GM23338 (cell line): ENCODE measurements at regions not wholly inside any gene's neighbourhood (a gene's known extent, or its start where the extent isn't known, plus 50 kb on each side); places are given as distances from the start of the nearest gene placed in this dataset.

Experiments used
- ATAC-seq: fragments of 200-7000 bp; cut with Tn5 transposase; 3 replicates; pipeline ENCODE4 v1.9.1; 2020
- DNase-seq: peaks from one replicate; pipeline ENCODE4 v3.0.0-alpha.2; 2015; ENCODE audit warnings: low spot score
- H2AFZ ChIP-seq: fragments of 200-600 bp; sonication (generic); 2 replicates; pipeline ENCODE4 v1.8.0; 2016; ENCODE audit warnings: antibody characterized with exemption, mild to moderate bottlenecking, moderate library complexity
- H3F3A ChIP-seq: fragments of 200-600 bp; sonication (generic); replicated peaks from 2 replicates; pipeline ENCODE4 v1.8.0; 2017; ENCODE audit warnings: antibody characterized with exemption, mixed run types, low read depth
- H3K27ac ChIP-seq: fragments of 200-600 bp; sonication (generic); 2 replicates; pipeline ENCODE4 v1.6.1; 2016; ENCODE audit warnings: low read depth
- H3K27me3 ChIP-seq: fragments of 200-600 bp; sonication (generic); 2 replicates; pipeline ENCODE4 v1.8.0; 2016; ENCODE audit warnings: mild to moderate bottlenecking, mixed run types, moderate library complexity; ENCODE audit not compliant: insufficient read depth
- H3K36me3 ChIP-seq: fragments of 200-600 bp; sonication (generic); 2 replicates; pipeline ENCODE4 v1.8.0; 2016; ENCODE audit warnings: mild to moderate bottlenecking; ENCODE audit not compliant: insufficient read depth
- H3K4me1 ChIP-seq: fragments of 200-600 bp; sonication (generic); 2 replicates; pipeline ENCODE4 v1.8.0; 2016; ENCODE audit warnings: mild to moderate bottlenecking, moderate library complexity; ENCODE audit not compliant: insufficient read depth
- H3K4me2 ChIP-seq: fragments of 200-600 bp; sonication (generic); 2 replicates; pipeline ENCODE4 v1.7.1; 2017; ENCODE audit warnings: mixed run types
- H3K4me3 ChIP-seq: fragments of 200-600 bp; sonication (generic); 2 replicates; pipeline ENCODE4 v1.6.1; 2016; ENCODE audit warnings: mixed run types
- H3K79me2 ChIP-seq: fragments of 200-600 bp; sonication (generic); replicated peaks from 2 replicates; pipeline ENCODE4 v1.8.0; 2017; ENCODE audit warnings: mild to moderate bottlenecking; ENCODE audit not compliant: insufficient read depth
- H3K9me2 ChIP-seq: fragments of 200-600 bp; sonication (generic); 2 replicates; pipeline ENCODE4 v1.8.0; 2017; ENCODE audit not compliant: insufficient read depth
- H4K20me1 ChIP-seq: fragments of 200-600 bp; sonication (generic); replicated peaks from 2 replicates; pipeline ENCODE4 v1.8.0; 2017; ENCODE audit warnings: mild to moderate bottlenecking; ENCODE audit not compliant: insufficient read depth
- H3K27ac Mint-ChIP-seq: 2 replicates; pipeline ENCODE4 v1.8.0; 2020; ENCODE audit warnings: inconsistent platforms, mild to moderate bottlenecking, moderate library complexity, mixed read lengths
- H3K27me3 Mint-ChIP-seq: 3 replicates; pipeline ENCODE4 v1.8.0; 2022; ENCODE audit warnings: low read depth, mild to moderate bottlenecking, moderate library complexity, mixed read lengths, inconsistent platforms; ENCODE audit not compliant: insufficient read depth, poor library complexity
- H3K36me3 Mint-ChIP-seq: 3 replicates; pipeline ENCODE4 v1.8.0; 2021; ENCODE audit warnings: low read depth, mild to moderate bottlenecking, inconsistent platforms, moderate library complexity, mixed read lengths
- H3K4me1 Mint-ChIP-seq: 3 replicates; pipeline ENCODE4 v1.8.0; 2020; ENCODE audit warnings: mild to moderate bottlenecking, inconsistent platforms, mixed read lengths
- H3K4me3 Mint-ChIP-seq: 3 replicates; pipeline ENCODE4 v1.8.0; 2021; ENCODE audit warnings: moderate library complexity, mild to moderate bottlenecking, inconsistent platforms, mixed read lengths
- H3K9me3 Mint-ChIP-seq: 3 replicates; pipeline ENCODE4 v1.8.0; 2020; ENCODE audit warnings: moderate library complexity, mild to moderate bottlenecking, inconsistent platforms, mixed read lengths
- CTCF ChIP-seq, 2 experiments: fragments of 200-600 bp in 1 of 2; sonication (generic) in 1 of 2; conservative IDR thresholded peaks; 2 replicates each; pipeline versions ENCODE4 v1.5.1 to v1.6.1; 2016 to 2017; ENCODE audit warnings: antibody characterized with exemption in 2 of 2, low read depth in 2 of 2, mild to moderate bottlenecking in 2 of 2, moderate library complexity in 1 of 2
- ZNF462 ChIP-seq: fragments of 250-450 bp; sonication (Bioruptor Pico); IDR thresholded peaks from 2 replicates; pipeline ENCODE4 v1.5.0; 2020; ENCODE audit warnings: mild to moderate bottlenecking, moderate library complexity

GRCh38 chr12:18878676-18879180 lies 140.8 kb downstream of the CAPZA3 start (continued):
- TF ChIP-seq ZNF462 (CRISPR knock-in tag) (no peak), CTCF (conservative IDR thresholded peaks at IDR 0.05; ENCODE audit: low read depth in 2 of 2) (no peak)

- peaks cover 9% of the 10 kb centered on the region; the same call in 2 of the 3 replicates for H3K9me3 Mint-ChIP-seq
- H3K4me3 Mint-ChIP-seq, result no peak overlapping the region
- peak overlapping the region; percentile 63 for H2AFZ ChIP-seq
- H3K9me2 ChIP-seq, result peaks cover 15% of the 10 kb centered on the region
- no peaks in the 10 kb centered on the region for H3K27me3 ChIP-seq
- H4K20me1 ChIP-seq, result no peaks in the 10 kb centered on the region
- H3K4me1 ChIP-seq, result peaks cover 6% of the 10 kb centered on the region
- H3K27me3 Mint-ChIP-seq, result no peaks in the 10 kb centered on the region
- H3K79me2 ChIP-seq, result no peaks in the 10 kb centered on the region
- DNase-seq (no peak), ATAC-seq (no peak)
- no peak overlapping the region for H3K27ac Mint-ChIP-seq
- peaks cover 6% of the 10 kb centered on the region; the same call in 2 of the 3 replicates for H3K36me3 Mint-ChIP-seq
- peaks cover 5% of the 10 kb centered on the region; the same call in 1 of the 2 replicates for H3K36me3 ChIP-seq
- H3K27ac ChIP-seq, result no peak overlapping the region
- no peak overlapping the region for H3K4me2 ChIP-seq
- peaks cover 8% of the 10 kb centered on the region for H3K4me1 Mint-ChIP-seq
- H3K4me3 ChIP-seq, result no peak overlapping the region
- H3F3A ChIP-seq, result no peaks in the 10 kb centered on the region
- TF ChIP-seq CTCF (conservative IDR thresholded peaks at IDR 0.05; ENCODE audit: low read depth in 2 of 2) (peak in 1 of 2 experiments; percentile 47; a peak in 2 of 4 replicates), ZNF462 (CRISPR knock-in tag) (no peak)
Observed at GRCh38 chr12:18882690-18883089, 144.8 kb downstream of the CAPZA3 start.
